Tibial nerve (tissue), 3 donors: ENCODE measurements at regions not wholly inside any gene's neighbourhood (a gene's known extent, or its start where the extent isn't known, plus 50 kb on each side); places are given as distances from the start of the nearest gene placed in this dataset.

ENCODE experiments used
- CTCF ChIP-seq, 5 experiments: fragments of 200-600 bp in 3 of 5; fragments of 450-650 bp in 2 of 5; sonication (generic) in 3 of 5; IDR thresholded peaks; one replicate each; pipeline ENCODE4 v1.5.1; 2016 to 2019; ENCODE audit warnings: antibody characterized with exemption in 5 of 5, mild to moderate bottlenecking in 3 of 5, moderate library complexity in 2 of 5
- POLR2A ChIP-seq, 2 donors: fragments of 450-650 bp; IDR thresholded peaks; one replicate each; pipeline ENCODE4 v1.6.1; 2017; ENCODE audit warnings: antibody characterized with exemption in 2 of 2, mild to moderate bottlenecking in 2 of 2, moderate library complexity in 2 of 2

GRCh38 chr3:109922856-109923255 lies 585.5 kb upstream of the DPPA4 start:
- TF ChIP-seq CTCF (IDR thresholded peaks at IDR 0.05), result no peak
- no peak for TF ChIP-seq POLR2A (IDR thresholded peaks at IDR 0.05)
